ENCODE measurements at regions not wholly inside any gene's neighbourhood (a gene's known extent, or its start where the extent isn't known, plus 50 kb on each side); places are given as distances from the start of the nearest gene placed in this dataset.

- no peak for DNase-seq
Observed at GRCh38 chr18:22325396-22325795, 92.3 kb downstream of the CTAGE1 start.

GRCh38 chr18:22324191-22325131 is 93.3 kb downstream of the CTAGE1 start:
- no peak for DNase-seq

- DNase-seq, result no peak
Observed at GRCh38 chr18:22322243-22322691, 95.4 kb downstream of the CTAGE1 start.

- no peak for DNase-seq
Observed at GRCh38 chr18:22320771-22321170, 96.9 kb downstream of the CTAGE1 start.

GRCh38 chr18:22320155-22320554 is 97.6 kb downstream of the CTAGE1 start:
- DNase-seq, result no peak

- DNase-seq, result no peak
Observed at GRCh38 chr18:22318745-22319407, 98.8 kb downstream of the CTAGE1 start.

GRCh38 chr18:22314420-22314819 is 103.3 kb downstream of the CTAGE1 start:
- DNase-seq, result no peak

GRCh38 chr18:22314001-22314400 is 103.7 kb downstream of the CTAGE1 start:
- DNase-seq, result no peak

- no peak for DNase-seq
Observed at GRCh38 chr18:22311301-22311700, 106.4 kb downstream of the CTAGE1 start.

- DNase-seq, result no peak
Observed at GRCh38 chr18:22309191-22309590, 108.5 kb downstream of the CTAGE1 start.

- no peak for DNase-seq
Observed at GRCh38 chr18:22307528-22307927, 110.2 kb downstream of the CTAGE1 start.

- no peak for DNase-seq
Observed at GRCh38 chr18:22303927-22304326, 113.8 kb downstream of the CTAGE1 start.

GRCh38 chr18:22302144-22302543 is 115.6 kb downstream of the CTAGE1 start:
- DNase-seq, result no peak

GRCh38 chr18:22300665-22301636 is 116.8 kb downstream of the CTAGE1 start:
- DNase-seq, result no peak

- no peak for DNase-seq
Observed at GRCh38 chr18:22297008-22297407, 120.7 kb downstream of the CTAGE1 start.

GRCh38 chr18:22296304-22296703 is 121.4 kb downstream of the CTAGE1 start:
- no peak for DNase-seq

GRCh38 chr18:22293417-22293816 is 124.0 kb downstream of the GATA6 start:
- no peak for DNase-seq

- no peak for DNase-seq
Observed at GRCh38 chr18:22290004-22290403, 120.6 kb downstream of the GATA6 start.

- no peak for DNase-seq
Observed at GRCh38 chr18:22286585-22286984, 117.2 kb downstream of the GATA6 start.

GRCh38 chr18:22285361-22286140 is 116.2 kb downstream of the GATA6 start:
- DNase-seq, result no peak

GRCh38 chr18:22284581-22285360 is 115.4 kb downstream of the GATA6 start:
- no peak for DNase-seq

All from NCI-H69 (cell line).